CD14-positive monocyte (primary cell): ENCODE measurements at regions not wholly inside any gene's neighbourhood (a gene's known extent, or its start where the extent isn't known, plus 50 kb on each side); places are given as distances from the start of the nearest gene placed in this dataset.

Source experiments
- DNase-seq, 3 donors: peaks; one replicate each; pipeline ENCODE4 v3.0.0-alpha.2; 2011 to 2022
- H2AFZ ChIP-seq: 2 replicates; pipeline ENCODE4 v1.6.0; 2012; ENCODE audit warnings: mild to moderate bottlenecking, low read depth, low read length, inconsistent platforms; ENCODE audit not compliant: insufficient read depth, poor library complexity, severe bottlenecking
- H3K27ac ChIP-seq, 2 donors: 1 replicate in 1 of 2; 2 replicates in 1 of 2; pipeline ENCODE4 v1.5.1; 2012 to 2013; ENCODE audit warnings: low read length in 2 of 2, control low read depth in 1 of 2, inconsistent platforms in 1 of 2, low read depth in 1 of 2, mild to moderate bottlenecking in 1 of 2
- H3K27me3 ChIP-seq, 2 donors: one replicate each; pipeline versions ENCODE4 v1.6.0 to v1.6.1; 2011 to 2013; ENCODE audit warnings: low read length in 2 of 2; ENCODE audit not compliant: control insufficient read depth in 2 of 2, insufficient read depth in 2 of 2
- H3K36me3 ChIP-seq, 2 donors: replicated peaks in 1 of 2; 1 replicate in 1 of 2; 2 replicates in 1 of 2; pipeline versions ENCODE4 v1.5.1 to v1.6.1; 2012 to 2013; ENCODE audit warnings: low read length in 2 of 2, control low read depth in 1 of 2, inconsistent platforms in 1 of 2, mild to moderate bottlenecking in 1 of 2; ENCODE audit not compliant: insufficient read depth in 2 of 2, control insufficient read depth in 1 of 2
- H3K4me1 ChIP-seq, 2 donors: 1 replicate in 1 of 2; 2 replicates in 1 of 2; pipeline versions ENCODE4 v1.5.1 to v1.6.1; 2012 to 2013; ENCODE audit warnings: low read length in 2 of 2, control low read depth in 1 of 2, inconsistent platforms in 1 of 2, mild to moderate bottlenecking in 1 of 2, moderate library complexity in 1 of 2; ENCODE audit not compliant: insufficient read depth in 2 of 2, control insufficient read depth in 1 of 2
- H3K4me2 ChIP-seq: replicated peaks from 2 replicates; pipeline ENCODE3; 2012; ENCODE audit warnings: low read length, moderate library complexity, mild to moderate bottlenecking; ENCODE audit not compliant: poor library complexity, severe bottlenecking; ENCODE audit errors: extremely low read depth
- H3K4me3 ChIP-seq, 3 experiments: fragments of 200-600 bp in 1 of 3; sonication (generic) in 1 of 3; replicated peaks in 1 of 3; 1 replicate in 2 of 3; 2 replicates in 1 of 3; pipeline ENCODE4 v1.5.1; 2011 to 2013; ENCODE audit warnings: low read length in 3 of 3, mild to moderate bottlenecking in 3 of 3, control low read depth in 2 of 3, low read depth in 2 of 3, inconsistent platforms in 1 of 3, moderate library complexity in 1 of 3
- H3K79me2 ChIP-seq: 2 replicates; pipeline ENCODE4 v1.6.0; 2012; ENCODE audit warnings: mild to moderate bottlenecking, control low read depth, inconsistent platforms, low read length, moderate library complexity; ENCODE audit not compliant: insufficient read depth
- H3K9ac ChIP-seq: 2 replicates; pipeline ENCODE4 v1.6.0; 2017; ENCODE audit warnings: low read length, mild to moderate bottlenecking; ENCODE audit not compliant: insufficient read depth, poor library complexity, severe bottlenecking
- H3K9me3 ChIP-seq, 2 donors: replicated peaks in 1 of 2; 1 replicate in 1 of 2; 2 replicates in 1 of 2; pipeline versions ENCODE4 v1.5.1 to v1.6.1; 2012 to 2013; ENCODE audit warnings: low read length in 2 of 2, control low read depth in 1 of 2; ENCODE audit not compliant: control insufficient read depth in 1 of 2, insufficient read depth in 1 of 2
- H4K20me1 ChIP-seq: 2 replicates; pipeline ENCODE4 v1.6.0; 2012; ENCODE audit warnings: mild to moderate bottlenecking, low read length, control low read depth, moderate library complexity; ENCODE audit not compliant: insufficient read depth
- H3K27ac Mint-ChIP-seq, 7 donors: one replicate each; pipeline ENCODE4 v1.8.0; 2020; ENCODE audit warnings: mild to moderate bottlenecking in 7 of 7, mixed read lengths in 7 of 7, moderate library complexity in 6 of 7, inconsistent platforms in 2 of 7
- H3K27me3 Mint-ChIP-seq, 3 donors: one replicate each; pipeline ENCODE4 v1.8.0; 2021 to 2022; ENCODE audit warnings: low read depth in 3 of 3, mild to moderate bottlenecking in 3 of 3, mixed read lengths in 3 of 3, moderate library complexity in 3 of 3, inconsistent platforms in 1 of 3
- H3K36me3 Mint-ChIP-seq, 2 donors: one replicate each; pipeline ENCODE4 v1.8.0; 2020; ENCODE audit warnings: mixed read lengths in 2 of 2, inconsistent platforms in 1 of 2, mild to moderate bottlenecking in 1 of 2
- H3K4me1 Mint-ChIP-seq: one replicate; pipeline ENCODE4 v1.8.0; 2020; ENCODE audit warnings: mild to moderate bottlenecking, mixed read lengths
- H3K4me3 Mint-ChIP-seq, 2 donors: one replicate each; pipeline ENCODE4 v1.8.0; 2020; ENCODE audit warnings: mild to moderate bottlenecking in 2 of 2, mixed read lengths in 2 of 2, moderate library complexity in 1 of 2
- H3K9me3 Mint-ChIP-seq, 7 donors: one replicate each; pipeline ENCODE4 v1.8.0; 2020 to 2022; ENCODE audit warnings: mixed read lengths in 7 of 7, mild to moderate bottlenecking in 6 of 7, moderate library complexity in 6 of 7, inconsistent platforms in 2 of 7
- CTCF ChIP-seq: fragments of 200-600 bp; IDR thresholded peaks from one replicate; pipeline ENCODE4 v1.8.0; 2022; ENCODE audit warnings: antibody characterized with exemption, mild to moderate bottlenecking
- whole genome bisulfite sequencing: methylation state at CpG from one replicate; pipeline ENCODE4 v1.1.5; 2013; ENCODE audit warnings: missing lambda C conversion rate; ENCODE audit not compliant: insufficient coverage; 5-methylcytosine and 5-hydroxymethylcytosine counted together
- intact Hi-C, 2 donors: fragments of 100-400 bp; cut with micrococcal nuclease; formaldehyde crosslinking; loops; one replicate each; pipeline versions ENCODE4 v1.15.0 to v1.15.1; 2023

GRCh38 chr12:127106697-127107096 lies 1160.3 kb upstream of the TMEM132C start:
- peaks cover 0 to 2% (median 0%) of the 10 kb centered on the region in 7 donors for H3K9me3 Mint-ChIP-seq
- TF ChIP-seq CTCF = no peak

GRCh38 chr12:127107744-127108143 lies 1159.2 kb upstream of the TMEM132C start:
- no peaks in the 10 kb centered on the region for H4K20me1 ChIP-seq
- no peaks in the 10 kb centered on the region for H3K27me3 ChIP-seq
- H3K9me3 ChIP-seq = no peaks in the 10 kb centered on the region
- no peak overlapping the region for H3K4me3 ChIP-seq
- peaks cover 0 to 2% (median 0%) of the 10 kb centered on the region in 7 donors for H3K9me3 Mint-ChIP-seq
- no peaks in the 10 kb centered on the region for H3K36me3 ChIP-seq
- H3K79me2 ChIP-seq = no peaks in the 10 kb centered on the region
- WGBS = 100% methylated on average over 3 of the region's 3 CpGs
- no peak overlapping the region for H3K27ac ChIP-seq
- H3K4me1 ChIP-seq = no peaks in the 10 kb centered on the region
- H3K36me3 Mint-ChIP-seq = no peaks in the 10 kb centered on the region
- no peak for TF ChIP-seq CTCF
- intact Hi-C loops = loop anchor here (1.0 to 5.0 kb wide), 2 partner anchors 186 to 190 kb away; no protein-coding TSS in a partner anchor
- no peak for DNase-seq
- H3K9ac ChIP-seq = no peak overlapping the region
- no peaks in the 10 kb centered on the region for H3K4me1 Mint-ChIP-seq
- no peak overlapping the region for H2AFZ ChIP-seq
- H3K4me3 Mint-ChIP-seq = no peak overlapping the region
- peaks cover 3 to 4% (median 3%) of the 10 kb centered on the region in 3 donors for H3K27me3 Mint-ChIP-seq
- H3K27ac Mint-ChIP-seq = no peak overlapping the region
- no peak overlapping the region for H3K4me2 ChIP-seq

More at GRCh38 chr12:127106697-127107096, 1160.3 kb upstream of the TMEM132C start:
- H4K20me1 ChIP-seq = no peaks in the 10 kb centered on the region
- H3K4me1 Mint-ChIP-seq = no peaks in the 10 kb centered on the region
- no peaks in the 10 kb centered on the region for H3K36me3 Mint-ChIP-seq
- no peaks in the 10 kb centered on the region for H3K36me3 ChIP-seq
- peaks cover 3 to 4% (median 3%) of the 10 kb centered on the region in 3 donors for H3K27me3 Mint-ChIP-seq
- no peaks in the 10 kb centered on the region for H3K4me1 ChIP-seq
- no peak for DNase-seq
- H3K4me3 ChIP-seq = no peak overlapping the region
- no peak overlapping the region for H3K4me3 Mint-ChIP-seq
- no CpG with 5 or more reads among the region's 1 CpG for WGBS
- no peaks in the 10 kb centered on the region for H3K9me3 ChIP-seq
- no peak overlapping the region for H3K4me2 ChIP-seq
- H3K9ac ChIP-seq = no peak overlapping the region
- intact Hi-C loops = loop anchor here in 1 of 2 donors (5.0 kb wide), 1 partner anchor 191 kb away; no protein-coding TSS in a partner anchor
- H2AFZ ChIP-seq = no peak overlapping the region
- H3K27me3 ChIP-seq = no peaks in the 10 kb centered on the region
- no peaks in the 10 kb centered on the region for H3K79me2 ChIP-seq
- no peak overlapping the region for H3K27ac Mint-ChIP-seq
- H3K27ac ChIP-seq = no peak overlapping the region
